AG20443 (cell line): ENCODE measurements at regions not wholly inside any gene's neighbourhood (a gene's known extent, or its start where the extent isn't known, plus 50 kb on each side); places are given as distances from the start of the nearest gene placed in this dataset.

ENCODE experiments used
- DNase-seq: peaks from one replicate; pipeline ENCODE4 v3.0.0; 2012; ENCODE audit warnings: low spot score, mixed read lengths

GRCh38 chr4:4637710-4638109 is 95.9 kb upstream of the STX18 start:
- DNase-seq: no peak

- DNase-seq: no peak
Measured at GRCh38 chr4:4633431-4633830, 91.6 kb upstream of the STX18 start.

- no peak for DNase-seq
Measured at GRCh38 chr4:4631150-4631549, 89.3 kb upstream of the STX18 start.

DNA sequence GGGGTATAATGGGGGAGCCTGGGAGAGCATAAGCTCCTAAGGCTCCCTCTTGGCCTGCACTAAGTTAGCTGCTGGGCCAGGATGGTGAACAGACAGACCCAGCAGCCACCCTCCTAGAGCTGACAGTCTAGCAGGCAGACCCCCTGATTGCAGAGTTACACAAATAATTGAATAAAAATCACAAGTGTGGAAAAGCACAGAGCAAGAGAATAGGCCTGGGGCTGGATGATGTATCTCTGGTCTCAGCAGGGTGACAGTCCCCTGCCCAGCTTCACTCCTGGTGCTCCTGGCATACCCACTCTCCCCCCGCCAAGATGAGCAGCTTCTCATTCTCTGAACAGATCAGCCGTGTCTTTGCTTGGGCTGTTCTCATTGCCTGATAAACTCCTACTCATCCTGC is 86.1 kb upstream of the STX18 start:
- DNase-seq: no peak

- DNase-seq: no peak
Measured at GRCh38 chr4:4627111-4627510, 85.3 kb upstream of the STX18 start.

GRCh38 chr4:4625488-4625887 is 83.6 kb upstream of the STX18 start:
- peak; percentile 94 for DNase-seq

GRCh38 chr4:4624276-4624897 is 82.5 kb upstream of the STX18 start:
- no peak for DNase-seq

DNA sequence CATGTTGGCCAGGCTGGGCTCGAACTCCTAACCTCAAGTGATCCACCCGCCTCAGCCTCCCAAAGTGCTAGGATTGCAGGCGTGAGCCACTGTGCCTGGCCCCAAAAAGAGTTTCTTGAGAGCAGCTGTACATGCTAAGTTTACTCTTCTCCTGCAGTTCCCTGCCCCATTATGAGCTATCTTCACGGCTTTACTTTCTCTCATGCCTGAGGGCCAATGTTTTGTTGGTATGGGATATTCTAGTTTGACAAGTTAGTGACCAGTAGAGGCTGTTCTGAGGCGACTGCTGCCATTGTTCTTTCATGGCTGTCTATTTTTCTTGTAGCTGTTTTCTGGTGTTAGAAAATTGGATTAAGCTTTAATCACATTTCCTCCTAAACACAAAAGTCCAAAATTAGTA is 78.0 kb upstream of the STX18 start:
- DNase-seq: no peak

- no peak for DNase-seq
Measured at GRCh38 chr4:4618847-4619246, 77.0 kb upstream of the STX18 start.

GRCh38 chr4:4614925-4615678 is 73.3 kb upstream of the STX18 start:
- DNase-seq: peak; percentile 86

DNA sequence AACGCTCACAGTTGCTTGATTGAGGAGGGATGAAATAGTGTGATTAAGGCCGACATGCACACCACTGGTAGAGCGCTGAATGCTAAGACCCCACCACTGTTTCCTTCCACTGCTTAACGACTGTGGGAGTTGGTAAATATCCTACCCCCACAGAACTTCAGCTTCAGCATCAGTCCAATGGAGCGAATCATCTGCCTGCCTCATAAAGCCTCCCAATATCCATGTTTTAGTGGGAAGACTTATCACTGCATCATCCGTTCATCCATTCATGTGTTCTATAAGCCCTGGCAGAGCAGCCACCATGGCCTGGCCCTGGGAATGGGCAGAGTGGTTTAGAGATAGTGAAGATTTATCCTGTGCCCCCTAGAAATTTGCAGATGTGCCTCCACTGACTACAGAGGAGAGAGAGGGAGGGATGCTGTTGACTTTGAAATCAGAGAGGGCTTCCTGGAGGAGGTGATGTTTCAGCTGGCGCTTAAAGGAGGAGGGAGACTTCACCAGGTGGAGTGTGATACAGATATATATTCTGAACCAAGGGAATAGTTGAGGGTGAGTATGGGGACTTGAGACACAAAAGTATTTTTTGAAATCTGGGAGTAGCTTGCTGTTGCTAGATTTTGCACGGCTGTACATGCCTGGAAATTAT is 71.9 kb upstream of the STX18 start:
- peak; percentile 43 for DNase-seq

DNA sequence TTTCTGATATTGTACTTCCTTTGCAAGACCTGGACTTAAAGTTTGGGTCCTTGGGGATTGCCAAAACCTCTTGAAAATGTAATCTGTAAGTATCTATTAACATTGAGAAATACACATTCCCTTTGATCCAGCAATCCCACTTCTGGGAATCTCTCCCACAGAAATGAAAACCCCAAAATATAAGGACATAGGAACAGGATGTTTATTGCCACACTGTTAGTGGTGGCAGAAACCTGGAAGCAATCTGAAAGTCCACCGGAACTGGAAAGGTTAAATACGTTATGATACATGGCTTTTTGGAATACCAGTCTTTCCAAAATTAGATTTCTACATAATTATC is 71.2 kb upstream of the STX18 start:
- no peak for DNase-seq

- DNase-seq: no peak
Measured at GRCh38 chr4:4610672-4611071, 68.8 kb upstream of the STX18 start.

GRCh38 chr4:4609622-4610334 is 67.9 kb upstream of the STX18 start:
- DNase-seq: no peak

GRCh38 chr4:4608214-4608537 is 66.3 kb upstream of the STX18 start:
- no peak for DNase-seq

DNA sequence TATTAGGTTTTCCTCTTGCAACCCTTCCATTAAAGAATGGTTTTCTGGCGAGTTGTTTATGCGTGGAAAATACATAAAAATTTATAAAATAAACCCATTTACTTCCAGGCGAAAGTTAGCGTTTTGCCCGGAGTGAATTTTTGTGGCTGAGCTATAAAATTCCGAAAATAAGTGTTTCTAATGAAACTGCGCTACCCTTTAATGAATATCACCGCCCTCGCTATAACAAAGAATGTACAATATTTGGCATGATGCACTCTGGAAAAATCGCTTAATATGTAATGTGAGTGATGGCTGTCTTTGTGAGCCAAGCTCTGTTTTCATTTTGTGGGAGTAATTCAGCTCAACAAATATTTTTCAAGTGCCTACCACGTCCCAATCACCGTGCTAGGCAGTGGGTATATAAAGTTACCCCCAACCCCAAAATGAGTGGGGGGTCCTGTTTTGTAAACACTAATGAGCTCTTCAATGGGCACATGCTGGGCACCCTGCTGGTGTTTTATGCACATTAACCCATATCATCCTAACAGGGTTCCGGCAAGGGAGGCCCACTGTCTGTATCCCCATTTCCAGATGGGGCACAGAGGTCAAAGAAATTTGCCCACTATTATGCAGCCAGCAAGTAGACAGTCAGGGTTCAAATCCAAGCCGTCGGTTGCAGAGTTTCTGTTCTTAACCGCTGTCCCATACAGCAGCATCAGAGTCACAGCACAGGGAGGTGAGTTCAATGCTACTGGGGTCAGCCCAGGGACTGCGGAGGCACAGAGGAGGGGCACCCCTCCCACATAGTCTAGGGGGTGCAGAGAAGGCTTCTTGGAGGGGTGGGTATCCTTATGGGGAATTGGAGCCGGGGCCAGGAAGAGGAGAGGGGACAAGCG is 65.7 kb upstream of the STX18 start:
- no peak for DNase-seq

GRCh38 chr4:4606321-4606720 is 64.5 kb upstream of the STX18 start:
- DNase-seq: peak; percentile 83

GRCh38 chr4:4605849-4606248 is 64.0 kb upstream of the STX18 start:
- DNase-seq: no peak

GRCh38 chr4:4603592-4603991 is 61.7 kb upstream of the STX18 start:
- no peak for DNase-seq

DNA sequence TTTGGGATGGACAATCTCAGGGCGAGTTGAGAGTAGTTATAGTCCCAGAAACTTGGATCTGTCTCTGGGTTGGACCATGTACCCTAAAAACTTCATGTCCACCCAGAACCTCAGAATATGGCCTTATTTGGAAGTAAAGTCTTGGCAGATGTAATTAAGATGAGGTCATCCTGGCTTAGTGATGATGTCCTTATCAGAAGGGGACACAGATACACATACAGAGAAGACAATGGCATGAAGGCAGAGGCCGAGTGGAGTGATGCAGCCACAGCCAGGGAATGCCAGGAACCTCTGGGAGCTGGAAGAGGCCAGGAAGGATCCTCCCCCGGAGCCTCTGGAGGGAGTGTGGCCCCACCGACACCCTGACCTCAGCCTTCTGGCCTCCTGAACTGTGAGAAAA is 61.2 kb upstream of the STX18 start:
- DNase-seq: no peak

DNA sequence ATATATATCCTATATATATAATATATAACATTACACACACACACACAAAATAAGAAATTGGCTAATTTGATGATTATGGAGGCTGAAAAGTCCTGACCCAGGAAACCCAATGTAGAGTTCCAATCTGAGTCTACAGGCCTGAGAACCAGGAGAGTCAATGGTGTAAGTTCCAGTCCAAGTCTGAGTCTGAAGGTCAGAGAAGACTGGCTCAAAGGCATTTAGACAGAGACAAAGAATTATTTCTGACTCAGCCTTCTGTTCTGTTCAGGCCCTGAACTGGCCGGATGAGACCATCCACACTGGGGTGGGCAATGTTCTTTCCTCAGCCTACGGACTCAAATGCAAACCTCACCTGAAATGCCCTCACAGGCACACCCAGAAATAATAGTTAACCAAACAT is 60.6 kb upstream of the STX18 start:
- DNase-seq: no peak

- no peak for DNase-seq
Measured at GRCh38 chr4:4601803-4602369, 60.0 kb upstream of the STX18 start.
